ENCODE measurements at regions not wholly inside any gene's neighbourhood (a gene's known extent, or its start where the extent isn't known, plus 50 kb on each side); places are given as distances from the start of the nearest gene placed in this dataset.

DNA sequence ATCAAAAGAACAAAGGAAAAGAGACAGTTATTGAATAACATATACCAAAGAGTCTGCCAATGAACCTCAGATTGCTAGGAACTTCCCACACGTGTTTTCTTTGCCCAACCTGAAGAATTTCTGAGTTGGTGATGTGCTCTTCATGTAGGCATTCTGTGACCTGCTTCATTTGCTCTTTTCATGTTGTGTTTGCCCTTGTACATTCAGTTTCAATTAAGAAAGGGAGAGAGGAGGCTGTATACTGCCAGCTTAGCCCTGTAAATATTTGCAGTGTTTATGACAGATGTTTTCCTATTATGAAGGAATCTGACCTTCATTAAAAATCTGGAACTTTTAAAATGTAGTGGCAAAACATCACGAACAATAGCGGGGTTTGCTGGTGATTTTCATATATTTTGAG is 168.5 kb downstream of the GAS1 start:
- TF ChIP-seq, protein P1, sequence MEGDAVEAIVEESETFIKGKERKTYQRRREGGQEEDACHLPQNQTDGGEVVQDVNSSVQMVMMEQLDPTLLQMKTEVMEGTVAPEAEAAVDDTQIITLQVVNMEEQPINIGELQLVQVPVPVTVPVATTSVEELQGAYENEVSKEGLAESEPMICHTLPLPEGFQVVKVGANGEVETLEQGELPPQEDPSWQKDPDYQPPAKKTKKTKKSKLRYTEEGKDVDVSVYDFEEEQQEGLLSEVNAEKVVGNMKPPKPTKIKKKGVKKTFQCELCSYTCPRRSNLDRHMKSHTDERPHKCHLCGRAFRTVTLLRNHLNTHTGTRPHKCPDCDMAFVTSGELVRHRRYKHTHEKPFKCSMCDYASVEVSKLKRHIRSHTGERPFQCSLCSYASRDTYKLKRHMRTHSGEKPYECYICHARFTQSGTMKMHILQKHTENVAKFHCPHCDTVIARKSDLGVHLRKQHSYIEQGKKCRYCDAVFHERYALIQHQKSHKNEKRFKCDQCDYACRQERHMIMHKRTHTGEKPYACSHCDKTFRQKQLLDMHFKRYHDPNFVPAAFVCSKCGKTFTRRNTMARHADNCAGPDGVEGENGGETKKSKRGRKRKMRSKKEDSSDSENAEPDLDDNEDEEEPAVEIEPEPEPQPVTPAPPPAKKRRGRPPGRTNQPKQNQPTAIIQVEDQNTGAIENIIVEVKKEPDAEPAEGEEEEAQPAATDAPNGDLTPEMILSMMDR (IDR thresholded peaks at IDR 0.05; ENCODE audit: low read depth, low read length, missing control alignments): no peak
- DNase-seq (ENCODE audit: low read depth): no peak
- no peak overlapping the region for H3K4me3 ChIP-seq (ENCODE audit: low read depth, low read length)

DNA sequence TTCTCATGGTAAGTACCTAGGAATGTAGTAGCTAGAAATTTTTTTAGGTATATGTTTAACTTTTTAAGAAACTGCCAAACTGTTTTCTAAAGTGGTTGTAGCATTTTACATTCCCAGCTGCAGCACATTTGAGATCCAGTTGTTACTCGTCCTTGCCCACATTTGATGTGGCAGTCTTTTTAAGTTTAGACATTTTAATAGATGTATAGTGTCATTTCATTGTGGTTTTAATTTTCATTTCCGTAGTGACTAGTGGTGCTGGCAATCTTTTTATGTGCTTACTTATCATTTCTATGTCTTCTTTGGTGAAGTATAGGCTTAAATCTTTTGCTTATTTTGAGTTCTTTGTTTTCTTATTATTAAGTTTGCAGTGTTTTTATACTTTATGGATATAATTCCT is 171.6 kb downstream of the GAS1 start:
- TF ChIP-seq, protein P1 (IDR thresholded peaks at IDR 0.05; ENCODE audit: low read depth, low read length, missing control alignments): no peak

DNA sequence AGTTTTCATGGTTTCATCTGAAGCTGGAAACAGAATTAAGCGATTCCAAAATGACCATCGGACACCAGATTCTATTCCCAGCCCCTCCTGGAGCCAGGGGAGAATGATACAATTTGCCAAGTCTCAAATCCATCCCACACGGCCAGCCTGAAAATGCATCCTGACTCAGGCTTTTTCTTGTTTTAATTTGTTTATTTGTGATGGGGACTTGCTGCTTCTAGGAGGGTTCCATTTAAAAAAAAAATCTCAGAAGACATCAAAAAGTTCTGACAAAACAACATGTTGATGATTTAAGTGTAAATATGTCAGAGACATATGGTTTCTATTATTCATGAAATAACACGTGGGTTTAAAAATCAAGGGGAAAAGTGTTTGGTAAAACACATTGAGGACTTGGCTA is 173.2 kb downstream of the GAS1 start:
- DNase-seq (ENCODE audit: low read depth): no peak
- H3K4me3 ChIP-seq (ENCODE audit: low read depth, low read length): no peak overlapping the region
- TF ChIP-seq, protein P1 (IDR thresholded peaks at IDR 0.05; ENCODE audit: low read depth, low read length, missing control alignments): no peak

More for the DNA sequence above, 171.6 kb downstream of the GAS1 start:
- no peak for DNase-seq (ENCODE audit: low read depth)
- no peak overlapping the region for H3K4me3 ChIP-seq (ENCODE audit: low read depth, low read length)

DNA sequence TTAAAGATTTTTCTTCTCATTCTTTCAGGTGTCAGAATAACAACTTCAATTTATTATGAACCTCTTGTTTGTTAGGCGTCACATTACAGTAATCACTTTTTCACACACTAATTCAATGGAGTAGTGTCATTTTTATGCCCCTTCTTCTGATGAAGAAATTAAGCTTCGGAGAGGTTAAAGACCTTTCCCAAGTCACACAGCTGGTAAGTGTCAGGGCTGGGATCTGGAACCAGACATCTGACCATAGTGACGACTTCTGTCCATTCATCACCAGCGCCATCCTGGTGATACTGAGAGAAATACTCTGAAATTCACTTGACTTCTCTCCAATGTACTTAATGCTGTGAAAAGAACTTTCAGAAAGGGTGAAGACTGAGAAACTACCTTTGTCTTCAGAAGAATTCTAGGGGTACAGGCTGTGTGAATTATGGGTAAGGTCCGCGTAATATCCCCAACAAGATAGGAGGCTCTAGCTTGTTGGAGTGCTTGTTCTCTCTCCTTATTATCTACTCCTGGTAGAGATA is 173.8 kb downstream of the GAS1 start:
- DNase-seq (ENCODE audit: low read depth): no peak

GRCh38 chr9:86772635-86772993 is 174.7 kb downstream of the GAS1 start:
- DNase-seq (ENCODE audit: low read depth): no peak
- TF ChIP-seq, protein P1 (IDR thresholded peaks at IDR 0.05; ENCODE audit: low read depth, low read length, missing control alignments): no peak
- H3K4me3 ChIP-seq (ENCODE audit: low read depth, low read length): no peak overlapping the region

More for the DNA sequence above, 173.8 kb downstream of the GAS1 start:
- TF ChIP-seq, protein P1 (IDR thresholded peaks at IDR 0.05; ENCODE audit: low read depth, low read length, missing control alignments): no peak
- no peak overlapping the region for H3K4me3 ChIP-seq (ENCODE audit: low read depth, low read length)

DNA sequence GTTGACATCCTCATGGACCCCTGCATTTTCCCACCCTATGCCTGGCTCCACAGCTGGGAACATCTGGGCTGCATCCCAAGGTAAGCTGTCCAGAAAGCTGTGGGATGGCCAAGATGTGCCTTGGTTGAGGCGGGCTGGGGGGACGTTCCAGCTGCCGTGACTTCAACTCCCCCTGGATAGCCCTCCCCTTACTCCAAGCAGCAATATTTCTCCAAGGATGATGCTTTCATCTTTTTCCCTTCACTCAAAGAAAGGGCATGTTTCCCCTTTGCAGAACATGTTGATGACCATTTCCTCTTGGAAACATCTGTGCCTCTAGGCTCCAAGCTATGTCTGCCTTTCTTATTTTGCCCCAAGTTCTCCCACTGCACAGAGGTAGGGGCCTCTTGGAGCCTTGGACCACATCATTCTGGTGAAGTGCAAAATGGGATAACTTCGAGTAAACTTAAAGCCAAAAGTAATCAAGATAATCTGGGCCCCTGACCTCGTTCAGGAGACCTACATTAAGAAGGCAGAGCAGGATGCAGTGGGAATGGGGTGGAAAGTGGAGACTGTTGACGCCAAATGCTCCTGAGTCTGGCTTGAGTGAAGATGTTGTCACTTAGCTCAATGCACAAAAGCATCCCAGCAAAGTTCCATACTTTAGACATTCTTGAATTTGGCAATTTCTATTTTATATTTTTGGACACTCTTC is 175.2 kb downstream of the GAS1 start:
- no peak for DNase-seq (ENCODE audit: low read depth)
- TF ChIP-seq, protein P1 (IDR thresholded peaks at IDR 0.05; ENCODE audit: low read depth, low read length, missing control alignments): no peak
- no peak overlapping the region for H3K4me3 ChIP-seq (ENCODE audit: low read depth, low read length)

- H3K4me3 ChIP-seq (ENCODE audit: low read depth, low read length): no peak overlapping the region
- no peak for DNase-seq (ENCODE audit: low read depth)
- TF ChIP-seq, protein P1 (IDR thresholded peaks at IDR 0.05; ENCODE audit: low read depth, low read length, missing control alignments): no peak
Observed at GRCh38 chr9:86771420-86771819, 175.9 kb downstream of the GAS1 start.
